C4-2B (cell line): ENCODE measurements at regions not wholly inside any gene's neighbourhood (a gene's known extent, or its start where the extent isn't known, plus 50 kb on each side); places are given as distances from the start of the nearest gene placed in this dataset.

Experiments
- H3K27ac ChIP-seq: fragments of 450-650 bp; 2 replicates; pipeline ENCODE4 v1.5.1; 2017
- CTCF ChIP-seq: fragments of 450-650 bp; conservative IDR thresholded peaks from 2 replicates; pipeline ENCODE4 v1.5.1; 2017; ENCODE audit warnings: mild to moderate bottlenecking
- ZFX ChIP-seq: fragments of 450-650 bp; IDR thresholded peaks from 2 replicates; pipeline ENCODE4 v1.6.1; 2017

- no peak overlapping the region for H3K27ac ChIP-seq
- TF ChIP-seq ZFX, result no peak
- TF ChIP-seq CTCF, result no peak
Measured at GRCh38 chr1:67601955-67602354, 83.0 kb upstream of the GADD45A start.

DNA sequence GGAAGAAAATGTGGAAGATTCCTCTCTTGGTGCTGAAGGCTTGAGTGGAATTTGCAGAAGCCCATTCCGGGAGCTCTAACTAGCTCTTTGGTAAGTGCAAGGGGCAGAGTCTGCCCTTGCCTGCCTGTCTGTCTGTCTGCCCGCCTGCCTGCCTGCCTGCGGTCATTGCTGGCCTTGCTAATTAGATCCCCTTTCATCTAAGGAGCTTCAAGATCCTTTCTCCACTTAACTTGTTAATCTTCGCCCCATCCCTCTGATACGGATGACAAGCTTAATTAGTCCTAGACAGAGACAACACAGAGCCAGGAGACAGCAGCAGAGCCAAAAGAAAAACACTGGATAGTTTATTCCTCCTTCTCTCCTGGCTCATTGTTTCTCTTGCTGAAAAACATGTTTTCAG is 80.2 kb upstream of the GADD45A start:
- H3K27ac ChIP-seq, result no peak overlapping the region
- no peak for TF ChIP-seq ZFX

DNA sequence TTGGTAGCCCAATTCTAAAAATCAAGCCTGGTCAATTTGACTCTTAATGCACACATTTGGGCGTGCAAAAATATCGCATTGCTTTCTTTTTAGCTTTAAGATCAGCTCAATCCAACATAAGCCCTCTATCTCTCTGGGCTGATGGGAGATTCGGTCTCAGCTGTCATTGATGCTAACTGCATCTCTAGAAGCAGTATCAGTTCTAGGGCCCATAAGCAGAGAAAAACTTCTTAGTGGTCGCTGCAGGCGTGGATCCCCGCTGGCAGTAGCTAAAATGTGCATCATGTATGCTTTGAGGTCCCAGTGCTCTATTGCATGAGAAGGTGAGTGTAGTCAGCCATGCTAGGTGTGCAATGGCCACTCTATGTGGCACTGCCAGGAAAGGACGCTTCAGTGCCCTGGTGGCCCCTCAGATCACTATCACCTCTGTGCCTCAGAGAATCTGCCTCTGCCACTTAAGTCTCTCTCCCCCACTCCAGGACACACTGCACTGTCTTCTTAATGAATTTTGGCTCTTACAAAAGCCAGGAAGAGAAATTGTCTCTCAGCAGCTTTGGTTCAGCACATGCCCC is 79.7 kb upstream of the GADD45A start:
- TF ChIP-seq CTCF (no peak), ZFX (no peak)

GRCh38 chr1:67607286-67607685 is 77.7 kb upstream of the GADD45A start:
- H3K27ac ChIP-seq, result no peak overlapping the region
- no peak for TF ChIP-seq CTCF
- no peak for TF ChIP-seq ZFX

More for the DNA sequence above, 79.7 kb upstream of the GADD45A start:
- no peak overlapping the region for H3K27ac ChIP-seq

- H3K27ac ChIP-seq, result no peak overlapping the region
- no peak for TF ChIP-seq CTCF
- TF ChIP-seq ZFX, result no peak
Measured at GRCh38 chr1:67607699-67608098, 77.3 kb upstream of the GADD45A start.

GRCh38 chr1:67608661-67609576 is 76.1 kb upstream of the GADD45A start:
- TF ChIP-seq CTCF (no peak), ZFX (no peak)
- H3K27ac ChIP-seq, result no peak overlapping the region

- no peak overlapping the region for H3K27ac ChIP-seq
- TF ChIP-seq ZFX (no peak), CTCF (no peak)
Measured at GRCh38 chr1:67609577-67610341, 75.2 kb upstream of the GADD45A start.
